Stimulated activated naive B cell treated with anti-CD40 and anti-IgM and Interleukin-4, amounts not matched to agents 10 μg/mL and 1 μg/mL and 100 μg/mL, for 72 hours (primary cell): ENCODE measurements at regions not wholly inside any gene's neighbourhood (a gene's known extent, or its start where the extent isn't known, plus 50 kb on each side); places are given as distances from the start of the nearest gene placed in this dataset.

ENCODE experiments used
- ATAC-seq, 2 donors: fragments of 150-1000 bp; cut with Tn5 transposase; replicated peaks; 2 replicates each; pipeline ENCODE4 v1.10.0; 2021; ENCODE audit warnings: moderate library complexity in 1 of 2
- DNase-seq: peaks from one replicate; pipeline ENCODE4 v3.0.0; 2021
- H3K27ac Mint-ChIP-seq: one replicate; pipeline ENCODE4 v1.8.0; 2022; ENCODE audit warnings: mild to moderate bottlenecking, mixed read lengths
- H3K27me3 Mint-ChIP-seq, 2 donors: one replicate each; pipeline ENCODE4 v1.8.0; 2022; ENCODE audit warnings: mixed read lengths in 2 of 2
- H3K36me3 Mint-ChIP-seq, 2 donors: one replicate each; pipeline ENCODE4 v1.8.0; 2022; ENCODE audit warnings: mixed read lengths in 2 of 2, mild to moderate bottlenecking in 1 of 2
- H3K4me1 Mint-ChIP-seq, 2 donors: one replicate each; pipeline ENCODE4 v1.8.0; 2022; ENCODE audit warnings: mixed read lengths in 2 of 2, mild to moderate bottlenecking in 1 of 2
- H3K4me3 Mint-ChIP-seq, 2 donors: one replicate each; pipeline ENCODE4 v1.8.0; 2022; ENCODE audit warnings: mild to moderate bottlenecking in 2 of 2, mixed read lengths in 2 of 2, moderate library complexity in 1 of 2
- H3K9me3 Mint-ChIP-seq, 2 donors: one replicate each; pipeline ENCODE4 v1.8.0; 2022; ENCODE audit warnings: mixed read lengths in 2 of 2, mild to moderate bottlenecking in 1 of 2

- DNase-seq = no peak
- H3K27ac Mint-ChIP-seq = no peak overlapping the region
- H3K36me3 Mint-ChIP-seq = no peaks in the 10 kb centered on the region
- no peaks in the 10 kb centered on the region for H3K9me3 Mint-ChIP-seq
- H3K4me1 Mint-ChIP-seq = peaks cover 0 to 5% of the 10 kb centered on the region in 2 donors
- no peak overlapping the region for H3K4me3 Mint-ChIP-seq
- ATAC-seq = no peak
- H3K27me3 Mint-ChIP-seq = peaks cover 9 to 15% of the 10 kb centered on the region in 2 donors
Observed at GRCh38 chr4:147064856-147065255, 119.2 kb upstream of the TTC29 start.

- Mint-ChIP-seq H3K4me3 (no peak overlapping the region), H3K4me1 (no peaks in the 10 kb centered on the region), H3K9me3 (peaks cover 4 to 15% of the 10 kb centered on the region in 2 donors), H3K36me3 (peaks cover 0 to 8% of the 10 kb centered on the region in 2 donors), H3K27me3 (peaks cover 20 to 36% of the 10 kb centered on the region in 2 donors), H3K27ac (no peak overlapping the region)
- no peak for ATAC-seq
- DNase-seq = no peak
Observed at GRCh38 chr4:147068564-147068963, 122.9 kb upstream of the TTC29 start.

- Mint-ChIP-seq H3K4me3 (no peak overlapping the region), H3K4me1 (no peaks in the 10 kb centered on the region), H3K27ac (no peak overlapping the region), H3K36me3 (peaks cover 0 to 8% of the 10 kb centered on the region in 2 donors), H3K27me3 (peaks cover 22 to 25% of the 10 kb centered on the region in 2 donors), H3K9me3 (peaks cover 4 to 15% of the 10 kb centered on the region in 2 donors)
- DNase-seq (no peak), ATAC-seq (no peak)
Observed at GRCh38 chr4:147071209-147071740, 125.6 kb upstream of the TTC29 start.

- Mint-ChIP-seq H3K4me1 (no peaks in the 10 kb centered on the region), H3K4me3 (no peak overlapping the region), H3K27ac (no peak overlapping the region), H3K27me3 (peaks cover 25 to 31% of the 10 kb centered on the region in 2 donors), H3K9me3 (peaks cover 4 to 15% of the 10 kb centered on the region in 2 donors), H3K36me3 (peaks cover 0 to 8% of the 10 kb centered on the region in 2 donors)
- ATAC-seq (no peak), DNase-seq (no peak)
Observed at GRCh38 chr4:147076179-147076578, 130.5 kb upstream of the TTC29 start.

GRCh38 chr4:147076728-147077127 is 131.1 kb upstream of the TTC29 start:
- Mint-ChIP-seq H3K4me3 (no peak overlapping the region), H3K36me3 (peaks cover 0 to 8% of the 10 kb centered on the region in 2 donors), H3K27ac (no peak overlapping the region), H3K9me3 (peaks cover 4 to 15% of the 10 kb centered on the region in 2 donors), H3K27me3 (peaks cover 26 to 27% of the 10 kb centered on the region in 2 donors), H3K4me1 (no peaks in the 10 kb centered on the region)
- ATAC-seq (no peak), DNase-seq (no peak)

- H3K4me3 Mint-ChIP-seq = no peak overlapping the region
- peaks cover 19 to 21% of the 10 kb centered on the region in 2 donors for H3K27me3 Mint-ChIP-seq
- DNase-seq (no peak), ATAC-seq (no peak)
- H3K36me3 Mint-ChIP-seq = peaks cover 0 to under 1% of the 10 kb centered on the region in 2 donors
- H3K9me3 Mint-ChIP-seq = peaks cover under 1 to 2% of the 10 kb centered on the region in 2 donors
- no peak overlapping the region for H3K27ac Mint-ChIP-seq
- no peaks in the 10 kb centered on the region for H3K4me1 Mint-ChIP-seq
Observed at GRCh38 chr4:147078362-147078761, 132.7 kb upstream of the TTC29 start.

- H3K9me3 Mint-ChIP-seq = no peaks in the 10 kb centered on the region
- peaks cover 19 to 20% of the 10 kb centered on the region in 2 donors for H3K27me3 Mint-ChIP-seq
- ATAC-seq (no peak), DNase-seq (no peak)
- H3K27ac Mint-ChIP-seq = no peak overlapping the region
- H3K4me1 Mint-ChIP-seq = no peaks in the 10 kb centered on the region
- H3K36me3 Mint-ChIP-seq = no peaks in the 10 kb centered on the region
- H3K4me3 Mint-ChIP-seq = no peak overlapping the region
Observed at GRCh38 chr4:147078875-147079658, 133.4 kb upstream of the TTC29 start.

- H3K9me3 Mint-ChIP-seq = no peaks in the 10 kb centered on the region
- H3K4me3 Mint-ChIP-seq = no peak overlapping the region
- H3K36me3 Mint-ChIP-seq = no peaks in the 10 kb centered on the region
- H3K27ac Mint-ChIP-seq = no peak overlapping the region
- ATAC-seq = no peak
- no peaks in the 10 kb centered on the region for H3K4me1 Mint-ChIP-seq
- no peak for DNase-seq
- H3K27me3 Mint-ChIP-seq = peaks cover 11 to 31% of the 10 kb centered on the region in 2 donors
Observed at GRCh38 chr4:147084861-147085260, 139.2 kb upstream of the TTC29 start.

- Mint-ChIP-seq H3K9me3 (no peaks in the 10 kb centered on the region), H3K27ac (no peak overlapping the region), H3K4me3 (no peak overlapping the region), H3K36me3 (no peaks in the 10 kb centered on the region), H3K27me3 (peaks cover 11 to 31% of the 10 kb centered on the region in 2 donors), H3K4me1 (no peaks in the 10 kb centered on the region)
- DNase-seq = no peak
- ATAC-seq = no peak
Observed at GRCh38 chr4:147085781-147086180, 140.1 kb upstream of the TTC29 start.

- Mint-ChIP-seq H3K27ac (no peak overlapping the region), H3K27me3 (peaks cover 7 to 31% of the 10 kb centered on the region in 2 donors), H3K4me3 (no peak overlapping the region), H3K36me3 (no peaks in the 10 kb centered on the region), H3K9me3 (no peaks in the 10 kb centered on the region), H3K4me1 (no peaks in the 10 kb centered on the region)
- DNase-seq (no peak), ATAC-seq (no peak)
Observed at GRCh38 chr4:147088146-147088545, 142.5 kb upstream of the TTC29 start.

- Mint-ChIP-seq H3K9me3 (no peaks in the 10 kb centered on the region), H3K27me3 (peaks cover 7 to 30% of the 10 kb centered on the region in 2 donors), H3K36me3 (no peaks in the 10 kb centered on the region), H3K4me1 (no peaks in the 10 kb centered on the region), H3K4me3 (no peak overlapping the region), H3K27ac (no peak overlapping the region)
- DNase-seq = no peak
- no peak for ATAC-seq
Observed at GRCh38 chr4:147090486-147090885, 144.8 kb upstream of the TTC29 start.

GRCh38 chr4:147093206-147093605 is 147.5 kb upstream of the TTC29 start:
- no peak for DNase-seq
- H3K27me3 Mint-ChIP-seq = peaks cover 5 to 16% of the 10 kb centered on the region in 2 donors
- H3K27ac Mint-ChIP-seq = no peak overlapping the region
- no peaks in the 10 kb centered on the region for H3K36me3 Mint-ChIP-seq
- no peak for ATAC-seq
- H3K4me3 Mint-ChIP-seq = no peak overlapping the region
- H3K9me3 Mint-ChIP-seq = no peaks in the 10 kb centered on the region
- H3K4me1 Mint-ChIP-seq = no peaks in the 10 kb centered on the region

GRCh38 chr4:147094238-147094637 is 148.6 kb upstream of the TTC29 start:
- Mint-ChIP-seq H3K36me3 (no peaks in the 10 kb centered on the region), H3K27me3 (peaks cover 5 to 9% of the 10 kb centered on the region in 2 donors), H3K4me3 (no peak overlapping the region), H3K9me3 (no peaks in the 10 kb centered on the region), H3K4me1 (no peaks in the 10 kb centered on the region), H3K27ac (no peak overlapping the region)
- ATAC-seq (no peak), DNase-seq (no peak)

GRCh38 chr4:147096667-147097604 is 151.3 kb upstream of the TTC29 start:
- Mint-ChIP-seq H3K27me3 (peaks cover 9 to 25% of the 10 kb centered on the region in 2 donors), H3K27ac (no peak overlapping the region), H3K4me3 (no peak overlapping the region), H3K36me3 (no peaks in the 10 kb centered on the region), H3K9me3 (no peaks in the 10 kb centered on the region), H3K4me1 (no peaks in the 10 kb centered on the region)
- DNase-seq (no peak), ATAC-seq (peak; percentile 44 to 47)
